Activated CD8-positive, alpha-beta T cell treated with anti-CD3 and anti-CD28 coated beads for 36 hours (primary cell): ENCODE measurements at regions not wholly inside any gene's neighbourhood (a gene's known extent, or its start where the extent isn't known, plus 50 kb on each side); places are given as distances from the start of the nearest gene placed in this dataset.

Experiments
- ATAC-seq: fragments of 200-7000 bp; cut with Tn5 transposase; one replicate; pipeline ENCODE4 v1.10.0; 2021; ENCODE audit warnings: mild to moderate bottlenecking, moderate library complexity
- CTCF ChIA-PET: fragments of 350-600 bp; sonication (Branson Sonifier 250); formaldehyde crosslinking; loops from one replicate; lab custom pipeline; 2021; ENCODE audit warnings: antibody characterized with exemption; lab: Charles Lee
- POLR2A ChIA-PET: fragments of 350-600 bp; sonication (Branson Sonifier 250); formaldehyde crosslinking; loops from one replicate; lab custom pipeline; 2021; ENCODE audit warnings: antibody characterized with exemption; lab: Charles Lee
- DNase-seq: peaks from one replicate; pipeline ENCODE4 v3.0.0-alpha.2; 2020
- H3K27ac Mint-ChIP-seq: one replicate; pipeline ENCODE4 v1.8.0; 2021; ENCODE audit warnings: mild to moderate bottlenecking, mixed read lengths
- H3K27me3 Mint-ChIP-seq: one replicate; pipeline ENCODE4 v1.8.0; 2021; ENCODE audit warnings: mixed read lengths
- H3K36me3 Mint-ChIP-seq: one replicate; pipeline ENCODE4 v1.8.0; 2021; ENCODE audit warnings: low read depth, mixed read lengths
- H3K4me1 Mint-ChIP-seq: one replicate; pipeline ENCODE4 v1.8.0; 2021; ENCODE audit warnings: low read depth, mixed read lengths
- H3K4me3 Mint-ChIP-seq: one replicate; pipeline ENCODE4 v1.8.0; 2021; ENCODE audit warnings: mild to moderate bottlenecking, moderate library complexity, mixed read lengths
- H3K9me3 Mint-ChIP-seq: one replicate; pipeline ENCODE4 v1.8.0; 2021; ENCODE audit warnings: mixed read lengths
- intact Hi-C: fragments of 100-400 bp; cut with micrococcal nuclease; formaldehyde crosslinking; loops from one replicate; pipeline ENCODE4 v1.10.0; 2022
- TF ChIP-seq, protein P1 (sequence below): fragments of 200-600 bp; IDR thresholded peaks from one replicate; pipeline ENCODE4 v1.8.0; 2022; ENCODE audit warnings: antibody characterized with exemption, mild to moderate bottlenecking

DNA sequence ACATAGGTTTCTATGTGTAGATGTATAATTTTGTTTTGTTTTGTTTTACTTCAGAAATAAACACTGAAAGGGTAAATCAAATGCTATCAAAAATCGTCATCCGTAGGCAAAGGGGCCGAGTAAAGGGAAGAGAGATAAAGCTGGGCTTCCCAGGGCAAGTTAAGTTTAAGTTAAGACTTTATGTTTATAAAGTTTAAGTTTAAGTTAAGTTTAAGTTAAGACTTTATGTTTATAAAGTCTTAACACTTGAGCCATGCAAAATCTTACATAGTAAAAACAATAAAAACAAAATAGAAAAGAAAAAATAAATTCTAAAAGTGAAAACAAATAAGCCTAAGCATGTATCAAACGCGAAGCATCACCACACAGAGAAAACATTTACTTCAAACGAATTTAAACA is 216.1 kb upstream of the SYNDIG1 start:
- POLR2A ChIA-PET = no interaction called here
- H3K4me1 Mint-ChIP-seq = no peaks in the 10 kb centered on the region
- no peaks in the 10 kb centered on the region for H3K9me3 Mint-ChIP-seq
- intact Hi-C loops = no loop called here
- no peak for DNase-seq
- H3K27me3 Mint-ChIP-seq = peaks cover 3% of the 10 kb centered on the region
- H3K27ac Mint-ChIP-seq = no peak overlapping the region
- H3K36me3 Mint-ChIP-seq = no peaks in the 10 kb centered on the region
- no peak for ATAC-seq
- CTCF ChIA-PET = no interaction called here
- TF ChIP-seq, protein P1, sequence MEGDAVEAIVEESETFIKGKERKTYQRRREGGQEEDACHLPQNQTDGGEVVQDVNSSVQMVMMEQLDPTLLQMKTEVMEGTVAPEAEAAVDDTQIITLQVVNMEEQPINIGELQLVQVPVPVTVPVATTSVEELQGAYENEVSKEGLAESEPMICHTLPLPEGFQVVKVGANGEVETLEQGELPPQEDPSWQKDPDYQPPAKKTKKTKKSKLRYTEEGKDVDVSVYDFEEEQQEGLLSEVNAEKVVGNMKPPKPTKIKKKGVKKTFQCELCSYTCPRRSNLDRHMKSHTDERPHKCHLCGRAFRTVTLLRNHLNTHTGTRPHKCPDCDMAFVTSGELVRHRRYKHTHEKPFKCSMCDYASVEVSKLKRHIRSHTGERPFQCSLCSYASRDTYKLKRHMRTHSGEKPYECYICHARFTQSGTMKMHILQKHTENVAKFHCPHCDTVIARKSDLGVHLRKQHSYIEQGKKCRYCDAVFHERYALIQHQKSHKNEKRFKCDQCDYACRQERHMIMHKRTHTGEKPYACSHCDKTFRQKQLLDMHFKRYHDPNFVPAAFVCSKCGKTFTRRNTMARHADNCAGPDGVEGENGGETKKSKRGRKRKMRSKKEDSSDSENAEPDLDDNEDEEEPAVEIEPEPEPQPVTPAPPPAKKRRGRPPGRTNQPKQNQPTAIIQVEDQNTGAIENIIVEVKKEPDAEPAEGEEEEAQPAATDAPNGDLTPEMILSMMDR = no peak
- no peak overlapping the region for H3K4me3 Mint-ChIP-seq

DNA sequence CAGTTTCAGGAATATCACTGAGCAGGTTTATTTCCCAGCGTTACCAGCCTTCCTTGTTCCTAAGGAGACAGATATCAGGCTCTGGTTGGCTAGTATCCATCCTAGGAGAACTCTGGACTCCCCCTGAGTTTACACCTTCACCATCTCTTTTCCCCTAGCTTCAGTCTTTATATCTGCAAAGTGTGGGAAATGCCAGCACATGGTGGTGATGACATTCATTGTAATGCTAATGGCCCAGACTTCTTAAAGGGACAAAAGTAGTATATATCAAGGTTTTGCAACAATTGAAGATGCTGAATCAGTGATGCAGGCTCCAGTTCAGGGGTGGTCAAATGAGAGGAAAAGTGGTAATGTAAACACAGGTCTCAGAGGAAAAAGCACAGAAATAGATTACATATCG is 224.3 kb upstream of the SYNDIG1 start:
- ChIA-PET POLR2A (no interaction called here), CTCF (no interaction called here)
- H3K4me1 Mint-ChIP-seq = no peaks in the 10 kb centered on the region
- no peak for ATAC-seq
- intact Hi-C loops = no loop called here
- peaks cover 9% of the 10 kb centered on the region for H3K27me3 Mint-ChIP-seq
- H3K27ac Mint-ChIP-seq = no peak overlapping the region
- no peak for DNase-seq
- H3K36me3 Mint-ChIP-seq = no peaks in the 10 kb centered on the region
- H3K9me3 Mint-ChIP-seq = peaks cover 2% of the 10 kb centered on the region
- TF ChIP-seq, protein P1 = no peak
- no peak overlapping the region for H3K4me3 Mint-ChIP-seq

DNA sequence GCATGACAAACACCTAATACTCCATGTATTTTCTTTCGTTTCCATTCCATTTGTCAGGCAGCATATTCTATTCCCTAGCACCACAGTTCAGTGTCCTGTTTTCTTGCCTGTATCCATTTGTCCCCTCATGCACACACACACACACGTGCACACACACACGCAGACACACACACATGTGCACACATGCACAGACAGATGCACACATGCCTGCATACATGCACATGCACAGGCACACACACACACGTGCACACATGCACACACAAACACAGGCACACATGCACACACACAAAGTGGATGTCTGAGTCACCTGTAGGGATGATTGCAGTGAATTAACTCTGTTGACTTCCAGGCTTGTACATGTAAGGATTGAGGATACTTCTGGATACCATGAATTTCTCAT is 226.7 kb upstream of the SYNDIG1 start:
- no peaks in the 10 kb centered on the region for H3K4me1 Mint-ChIP-seq
- H3K27me3 Mint-ChIP-seq = peaks cover 6% of the 10 kb centered on the region

DNA sequence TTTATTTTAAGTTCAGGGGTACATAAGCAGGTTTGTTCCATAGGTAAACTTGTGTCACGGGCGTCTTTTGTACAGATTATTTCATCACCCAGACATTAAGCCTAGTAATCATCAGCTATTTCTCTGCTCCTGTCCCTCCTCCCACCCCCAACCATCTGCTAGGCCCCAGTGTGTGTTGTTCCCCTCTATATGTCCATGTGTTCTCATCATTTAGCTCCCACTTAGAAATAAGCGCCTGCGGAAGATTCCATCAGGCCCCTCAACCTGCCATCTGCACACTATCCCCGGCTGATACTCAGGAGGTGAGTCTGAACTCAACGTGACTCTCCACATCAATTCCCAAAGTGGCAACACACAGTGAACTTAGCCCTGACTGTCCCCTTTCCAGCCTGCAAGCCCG is 228.0 kb upstream of the SYNDIG1 start:
- peaks cover 6% of the 10 kb centered on the region for H3K27me3 Mint-ChIP-seq
- ChIA-PET POLR2A (no interaction called here), CTCF (no interaction called here)
- ATAC-seq = no peak
- no peak overlapping the region for H3K27ac Mint-ChIP-seq
- no peaks in the 10 kb centered on the region for H3K4me1 Mint-ChIP-seq
- H3K4me3 Mint-ChIP-seq = no peak overlapping the region
- intact Hi-C loops = no loop called here
- H3K9me3 Mint-ChIP-seq = no peaks in the 10 kb centered on the region
- TF ChIP-seq, protein P1 = no peak
- no peak for DNase-seq
- H3K36me3 Mint-ChIP-seq = no peaks in the 10 kb centered on the region

More for the DNA sequence above, 226.7 kb upstream of the SYNDIG1 start:
- no peak for ATAC-seq
- Mint-ChIP-seq H3K36me3 (no peaks in the 10 kb centered on the region), H3K4me3 (no peak overlapping the region), H3K27ac (no peak overlapping the region), H3K9me3 (peaks cover 2% of the 10 kb centered on the region)
- POLR2A ChIA-PET = no interaction called here
- TF ChIP-seq, protein P1 = no peak
- no peak for DNase-seq
- intact Hi-C loops = no loop called here
- CTCF ChIA-PET = no interaction called here

DNA sequence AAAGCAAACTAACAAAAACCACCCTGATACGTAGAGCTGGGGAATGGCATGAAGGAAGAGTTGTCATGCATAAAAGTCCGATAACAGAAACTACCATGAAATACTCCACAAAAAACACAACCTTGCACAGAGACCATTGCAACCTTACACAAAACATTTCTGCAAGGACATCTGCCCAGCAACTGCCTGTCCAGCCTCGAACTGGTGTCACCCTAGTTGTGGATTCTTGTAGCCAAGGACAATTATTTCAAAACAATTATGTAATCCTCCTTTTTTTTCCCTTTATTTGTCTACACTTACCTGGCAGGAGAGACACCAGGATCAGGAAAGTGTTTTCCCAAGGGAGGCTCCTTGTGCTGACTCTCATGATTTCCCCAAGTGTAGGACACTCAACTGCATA is 232.5 kb upstream of the SYNDIG1 start:
- Mint-ChIP-seq H3K4me3 (no peak overlapping the region), H3K36me3 (no peaks in the 10 kb centered on the region), H3K27me3 (no peaks in the 10 kb centered on the region), H3K9me3 (no peaks in the 10 kb centered on the region), H3K27ac (no peak overlapping the region), H3K4me1 (no peaks in the 10 kb centered on the region)
- DNase-seq (no peak), ATAC-seq (no peak)
- intact Hi-C loops = no loop called here
- TF ChIP-seq, protein P1 = no peak
- POLR2A ChIA-PET = no interaction called here
- CTCF ChIA-PET = no interaction called here
